Activated naive CD4-positive, alpha-beta T cell (primary cell): ENCODE measurements at regions not wholly inside any gene's neighbourhood (a gene's known extent, or its start where the extent isn't known, plus 50 kb on each side); places are given as distances from the start of the nearest gene placed in this dataset.
A peak's percentile ranks its signal among the peaks of the same experiment; 100 is the strongest.
"Not testable (repeated sequence)": the region's sequence is repeated elsewhere in the genome, so short reads cannot be mapped to it uniquely, and the experiment has no call there.

Experiments used
- DNase-seq, 4 experiments: peaks; one replicate each; lab custom pipeline; 2025; lab: John Stamatoyannopoulos, UW

DNA sequence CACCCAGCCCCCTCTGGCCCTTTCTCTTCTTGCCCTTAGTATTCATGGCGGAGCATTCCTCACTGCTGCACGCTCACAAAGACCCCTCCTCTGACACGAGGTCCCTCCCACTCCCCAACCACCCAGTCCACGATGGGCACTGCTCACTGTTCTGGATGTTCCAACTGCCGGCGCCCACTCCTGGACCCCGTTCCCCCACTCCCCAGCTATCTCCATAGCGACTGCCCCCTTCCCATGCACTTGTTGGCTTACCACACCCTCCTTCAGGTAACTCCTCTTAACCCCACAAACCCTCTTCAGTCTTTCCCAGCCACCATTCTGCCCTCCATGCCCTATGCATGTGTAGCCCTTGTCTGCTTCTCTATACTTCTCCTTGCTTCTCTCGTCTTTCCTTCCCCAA lies 961.5 kb upstream of the DEFB115 start:
- DNase-seq = not testable (repeated sequence)

DNA sequence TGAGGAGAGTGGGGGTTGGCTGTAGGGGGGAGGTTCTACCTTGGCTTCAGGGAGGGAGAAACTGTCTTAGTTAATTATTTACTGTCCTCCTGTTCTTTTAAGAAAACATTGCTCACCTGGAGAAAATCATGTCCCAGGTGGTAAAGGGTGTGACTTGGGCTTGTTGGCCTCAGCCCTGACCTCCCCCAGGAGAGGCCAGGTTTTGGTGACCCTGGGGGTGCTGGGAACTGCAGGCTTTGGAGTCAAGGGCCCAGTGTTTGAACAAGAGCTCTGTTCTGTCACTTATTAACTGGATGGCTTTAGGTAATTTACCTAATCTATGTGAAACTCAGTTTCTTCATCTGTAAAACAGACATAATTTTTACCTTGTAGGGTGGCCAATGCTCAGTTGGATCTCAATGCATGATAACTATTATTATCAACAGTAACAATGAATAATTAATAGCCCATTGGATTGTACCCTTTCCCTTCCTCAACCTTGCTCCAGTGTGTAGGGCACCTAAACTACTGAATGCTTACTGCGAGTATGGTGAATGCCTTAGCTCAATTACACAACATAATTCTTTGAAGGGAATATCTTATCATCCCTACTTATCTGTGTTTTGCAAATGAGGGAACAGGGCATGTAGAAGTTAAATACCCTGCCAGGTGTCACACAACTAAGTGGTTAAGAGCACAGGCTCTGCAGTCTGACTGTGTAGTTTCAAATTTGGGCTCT lies 959.4 kb upstream of the DEFB115 start:
- not testable (repeated sequence) for DNase-seq

DNA sequence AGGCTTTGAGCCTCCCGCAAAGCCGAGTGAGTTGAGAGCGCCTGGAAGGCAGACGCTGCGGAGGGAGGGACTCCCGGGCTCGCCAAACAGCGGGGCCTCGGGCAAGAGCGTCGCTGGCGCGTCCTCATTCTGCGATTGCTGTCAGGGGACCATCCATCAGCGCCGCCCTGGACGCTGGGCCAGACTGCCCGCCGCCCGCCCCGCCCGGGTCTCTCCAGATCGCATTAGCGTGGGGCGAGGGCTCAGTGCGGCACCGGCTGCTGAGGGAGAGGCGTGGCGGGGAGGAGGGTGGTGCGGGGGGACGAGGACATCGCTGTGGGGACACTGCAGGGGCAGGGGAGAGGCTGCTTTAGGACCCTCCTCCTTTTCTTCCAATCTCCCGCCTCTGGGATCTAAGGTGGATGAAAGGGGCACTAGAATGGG lies 957.2 kb upstream of the DEFB115 start:
- not testable (repeated sequence) for DNase-seq

DNA sequence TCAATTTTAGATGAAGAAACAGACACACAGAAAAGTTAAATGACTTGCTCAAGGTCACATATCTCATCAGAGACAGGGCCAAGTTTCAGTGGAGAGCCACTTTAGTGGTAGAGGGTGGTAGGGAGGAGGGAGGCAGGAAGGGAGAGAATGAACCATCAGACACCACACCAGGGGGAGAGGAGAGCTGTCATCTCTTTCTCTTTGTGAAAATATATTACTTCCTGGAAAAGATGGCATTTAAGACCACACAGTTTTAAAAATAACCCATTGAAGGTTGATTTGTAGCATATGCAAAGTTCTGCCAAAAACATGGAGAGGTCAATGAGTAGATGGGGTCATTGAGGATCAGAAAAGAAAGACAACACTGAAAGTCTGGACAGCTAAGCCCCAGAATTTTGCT lies 954.7 kb upstream of the DEFB115 start:
- DNase-seq = not testable (repeated sequence)

DNA sequence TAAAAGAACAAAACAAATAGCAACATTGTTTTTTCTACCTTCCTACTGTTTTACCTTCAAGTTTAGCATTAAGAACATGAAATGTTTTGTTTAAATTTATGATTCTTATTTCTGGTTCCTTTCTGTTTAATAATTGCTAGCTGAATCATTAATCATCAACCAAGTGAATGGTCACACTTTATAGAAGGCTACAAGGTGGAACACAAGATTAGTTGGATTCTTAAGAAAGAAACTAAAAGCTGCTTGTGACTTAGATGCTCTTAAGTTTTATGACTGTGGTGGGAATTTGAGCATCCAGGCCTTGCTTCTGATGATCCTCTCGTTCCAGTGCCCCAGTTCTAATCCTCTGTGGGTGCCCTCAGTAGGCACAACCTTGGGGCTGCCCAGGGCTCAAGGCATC lies 947.5 kb upstream of the DEFB115 start:
- not testable (repeated sequence) for DNase-seq

DNA sequence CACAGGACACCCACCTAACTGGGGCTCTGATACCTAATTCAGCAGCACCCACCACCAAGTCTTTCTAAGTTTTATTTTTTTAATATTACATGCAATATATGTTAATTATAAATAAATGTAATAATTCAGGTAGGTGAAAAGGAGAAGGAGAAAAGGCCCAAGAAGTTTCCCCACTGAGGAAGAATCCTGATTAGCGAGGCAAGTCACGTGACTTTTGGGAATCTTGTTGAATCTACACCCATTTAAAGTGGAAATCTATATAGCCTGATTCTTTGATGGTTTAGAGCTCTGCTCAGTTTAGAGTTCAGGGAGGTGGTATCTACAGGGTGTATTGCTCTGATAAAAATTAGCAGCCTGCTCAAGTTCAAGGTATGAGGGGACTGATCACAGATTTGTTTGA lies 947.1 kb upstream of the DEFB115 start:
- not testable (repeated sequence) for DNase-seq

DNA sequence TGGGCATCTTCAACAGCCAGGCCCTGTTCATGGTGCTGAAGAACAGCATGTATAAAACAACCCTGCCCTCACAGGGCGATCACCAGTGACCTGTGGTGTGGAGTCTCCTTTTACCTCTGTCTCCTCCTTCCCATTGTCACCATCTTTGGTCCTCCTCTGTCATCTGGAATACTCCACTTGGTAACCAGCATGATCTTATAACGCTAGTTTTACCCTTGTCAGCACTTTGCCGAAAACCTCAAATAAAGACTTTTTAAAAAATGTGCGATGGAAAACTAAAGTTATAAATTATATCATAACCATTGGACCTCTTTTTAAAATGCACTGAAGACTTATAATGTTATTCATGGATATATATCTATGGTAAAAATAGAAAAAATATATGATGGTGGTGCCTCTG lies 945.2 kb upstream of the DEFB115 start:
- DNase-seq = not testable (repeated sequence)

DNA sequence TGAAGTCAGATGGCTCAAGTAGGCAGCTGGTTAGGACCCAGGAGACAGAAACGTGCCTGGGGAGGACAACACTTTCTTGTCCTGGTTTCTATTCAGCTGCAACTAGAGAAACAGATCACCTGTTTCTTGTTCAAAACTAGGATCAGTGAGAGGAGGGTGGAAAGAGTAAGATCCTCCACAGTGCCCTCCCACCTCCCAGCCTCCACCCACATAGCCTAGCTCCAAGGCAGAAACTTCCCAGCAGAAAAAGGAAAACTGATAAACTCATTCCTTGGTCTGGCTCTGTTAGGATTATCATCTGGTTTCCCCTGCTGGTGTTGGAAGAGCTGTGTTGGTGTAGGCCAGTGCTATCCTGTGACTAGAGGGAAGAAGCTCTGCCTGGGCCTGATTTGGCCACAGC lies 943.8 kb upstream of the DEFB115 start:
- not testable (repeated sequence) for DNase-seq

DNA sequence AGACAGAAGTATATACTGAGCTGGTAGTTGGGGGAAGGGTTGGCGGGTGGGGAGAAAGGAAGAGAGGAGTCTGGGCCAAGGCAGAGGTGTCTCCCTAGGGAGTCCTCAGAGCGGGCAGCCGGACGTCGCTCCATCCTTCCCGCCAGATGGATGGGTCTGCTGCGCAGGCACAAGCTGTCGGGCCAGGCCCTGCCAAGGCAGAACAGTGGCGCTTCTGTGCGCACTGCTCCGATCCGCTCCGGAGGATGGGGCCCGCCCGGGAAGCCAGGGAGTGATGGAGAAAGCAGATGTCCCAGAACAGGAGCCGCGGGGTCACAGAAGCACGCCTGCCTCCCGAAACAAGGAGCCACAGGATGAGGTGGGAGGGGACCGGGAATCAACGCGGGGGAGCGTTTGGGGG lies 941.4 kb upstream of the DEFB115 start:
- not testable (repeated sequence) for DNase-seq

DNA sequence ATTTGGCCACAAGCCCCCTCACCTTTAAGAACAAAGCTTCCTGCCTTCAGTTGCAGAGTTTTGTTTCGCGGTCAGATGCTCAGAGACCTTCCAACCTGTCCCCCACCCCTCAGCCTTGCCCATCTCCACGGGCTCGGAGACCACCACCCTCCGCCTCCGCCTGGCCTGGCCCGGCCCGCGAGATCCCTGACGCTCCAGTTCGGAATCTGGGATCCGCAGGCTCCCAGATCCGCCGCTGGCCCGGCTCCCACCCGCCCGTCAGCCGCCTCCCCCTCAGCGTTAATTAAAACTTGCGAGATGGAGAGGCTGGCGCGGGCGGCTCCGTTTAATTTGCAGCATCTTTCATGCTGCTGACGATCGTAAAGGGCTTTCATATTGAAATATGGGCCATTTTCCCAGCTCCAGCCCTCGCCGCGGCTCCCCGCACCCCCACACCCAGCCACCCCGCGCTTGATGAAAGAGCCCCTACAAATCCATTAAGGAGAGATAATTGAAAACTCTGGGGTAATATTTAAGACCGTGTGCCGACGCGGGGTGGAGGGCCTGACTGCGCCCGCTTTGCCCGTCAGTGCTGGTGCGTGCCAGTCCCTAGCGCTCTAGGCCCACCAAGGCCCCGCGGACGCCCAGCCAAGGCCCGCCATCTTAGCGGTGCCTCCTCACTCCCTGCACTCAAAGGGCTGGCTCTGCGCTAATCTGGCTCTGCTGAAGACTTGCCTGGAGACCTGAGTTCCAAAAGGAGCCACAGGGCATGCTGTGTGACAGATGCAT lies 940.7 kb upstream of the DEFB115 start:
- not testable (repeated sequence) for DNase-seq

DNA sequence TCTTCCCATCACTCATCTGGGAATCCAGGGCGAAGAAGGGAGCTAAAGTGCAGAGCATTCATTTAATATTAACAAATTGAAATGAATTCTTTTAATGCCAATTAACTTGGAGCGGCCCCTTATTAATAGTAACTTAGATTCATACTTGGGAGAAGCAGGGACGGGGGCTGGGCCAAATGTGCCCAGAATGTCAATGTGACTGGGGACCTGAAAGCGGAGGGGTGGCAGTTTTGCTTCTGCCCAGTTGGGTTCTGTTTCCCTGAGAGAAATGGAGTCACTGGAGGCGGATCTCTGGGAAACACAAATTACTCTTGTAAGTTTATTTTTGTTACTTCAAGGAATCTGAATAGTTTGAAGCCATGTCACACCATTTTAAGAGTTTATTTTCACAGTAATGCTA lies 923.7 kb upstream of the DEFB115 start:
- not testable (repeated sequence) for DNase-seq

DNA sequence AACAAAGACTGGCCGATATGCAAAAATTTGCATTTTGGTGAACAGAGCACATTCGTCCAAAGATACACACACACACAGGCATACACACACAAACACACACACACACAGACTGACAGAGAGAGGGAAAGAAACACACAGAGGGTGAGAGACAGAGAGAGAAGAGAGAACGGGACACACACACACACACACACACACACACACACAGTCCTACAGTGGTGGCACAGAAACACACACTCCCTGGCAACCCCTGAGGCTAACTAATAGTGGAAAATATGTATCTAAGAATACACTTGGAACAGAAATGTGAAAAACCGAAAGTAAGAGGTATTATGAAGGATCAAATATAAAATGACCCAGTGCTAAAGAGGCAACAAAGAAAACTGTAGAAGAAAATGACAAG lies 919.9 kb upstream of the DEFB115 start:
- not testable (repeated sequence) for DNase-seq

DNA sequence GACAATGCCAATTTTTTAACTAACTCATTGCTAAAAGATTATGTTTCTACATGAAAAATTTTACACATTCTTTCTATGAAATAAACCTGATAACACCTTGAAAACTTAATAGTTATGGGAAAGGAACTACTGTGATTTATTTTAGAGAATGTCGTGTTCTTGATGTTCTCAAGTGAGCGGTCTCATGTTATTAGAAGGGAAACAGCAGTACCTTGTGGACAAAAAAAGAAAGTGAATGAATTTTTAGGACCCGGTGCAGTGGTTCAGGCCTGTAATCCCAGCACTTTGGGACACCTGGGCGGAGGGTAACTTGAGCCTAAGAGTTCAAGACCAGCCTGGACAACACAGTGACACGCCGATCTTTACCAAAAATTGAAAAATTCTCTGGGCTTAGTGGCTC lies 908.5 kb upstream of the DEFB115 start:
- DNase-seq = not testable (repeated sequence)

DNA sequence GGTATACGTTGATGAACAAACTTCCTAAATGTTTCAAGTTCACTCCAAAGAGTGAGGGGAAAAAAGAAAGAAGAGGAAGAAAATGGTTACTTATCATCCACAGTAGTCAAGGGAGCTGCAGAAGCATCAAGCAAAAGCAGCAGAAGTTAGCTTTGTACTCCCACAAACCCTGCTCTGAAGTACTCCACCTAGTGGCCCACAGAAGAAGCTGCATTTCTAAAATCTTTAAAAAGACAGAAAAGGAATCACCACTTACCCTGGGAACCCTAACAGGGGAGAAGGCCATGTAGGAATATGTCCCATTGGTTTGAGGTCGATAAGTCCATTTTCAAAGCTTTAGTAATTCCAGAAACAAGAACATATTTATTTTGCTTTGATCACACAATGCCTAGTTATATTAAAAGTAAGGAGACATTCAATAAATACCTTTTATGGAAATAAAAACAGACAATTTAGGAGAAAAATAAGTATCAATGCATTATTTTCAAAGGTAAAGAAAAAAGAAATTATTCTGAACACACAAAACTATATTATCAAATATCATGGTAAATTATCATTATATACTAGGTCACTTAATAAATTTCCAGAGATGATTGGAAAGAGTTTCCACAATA lies 900.5 kb upstream of the DEFB115 start:
- not testable (repeated sequence) for DNase-seq

DNA sequence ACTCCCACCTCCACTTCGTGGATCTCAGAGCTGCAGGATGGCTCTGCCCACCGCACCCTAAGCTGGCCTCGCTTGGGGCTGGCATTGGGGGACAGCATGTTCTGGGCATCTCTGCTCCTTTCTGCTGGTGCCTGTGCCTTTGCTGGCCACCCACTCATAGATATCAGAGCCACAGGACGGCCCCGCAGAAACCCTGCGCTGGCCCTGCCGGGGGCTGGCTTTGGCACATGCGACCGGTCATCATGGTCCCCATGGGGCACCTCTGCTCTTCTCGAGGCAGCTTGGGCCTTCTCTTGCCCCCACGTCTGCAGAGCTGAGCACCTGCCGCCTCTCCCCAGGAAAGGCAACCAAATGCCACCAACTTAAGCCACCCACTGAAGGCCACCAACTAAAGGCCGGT lies 895.7 kb upstream of the DEFB115 start:
- DNase-seq = not testable (repeated sequence)

DNA sequence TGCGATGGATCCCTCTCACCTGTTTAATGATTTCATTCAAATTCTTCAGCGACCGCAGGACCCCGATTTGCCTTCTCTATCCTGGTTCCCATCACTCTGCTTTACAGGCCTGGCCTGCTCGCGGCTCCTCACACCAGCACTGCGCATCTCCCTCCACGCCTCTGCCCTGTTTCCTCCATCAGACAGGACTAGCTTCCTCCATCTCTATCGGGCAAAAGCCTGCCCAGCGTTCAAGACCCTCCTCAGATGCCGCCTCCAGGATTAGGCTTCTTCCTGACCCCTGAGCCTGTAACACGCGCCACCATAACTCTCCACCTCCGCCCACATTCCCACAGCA lies 881.1 kb upstream of the DEFB115 start:
- DNase-seq = not testable (repeated sequence)

DNA sequence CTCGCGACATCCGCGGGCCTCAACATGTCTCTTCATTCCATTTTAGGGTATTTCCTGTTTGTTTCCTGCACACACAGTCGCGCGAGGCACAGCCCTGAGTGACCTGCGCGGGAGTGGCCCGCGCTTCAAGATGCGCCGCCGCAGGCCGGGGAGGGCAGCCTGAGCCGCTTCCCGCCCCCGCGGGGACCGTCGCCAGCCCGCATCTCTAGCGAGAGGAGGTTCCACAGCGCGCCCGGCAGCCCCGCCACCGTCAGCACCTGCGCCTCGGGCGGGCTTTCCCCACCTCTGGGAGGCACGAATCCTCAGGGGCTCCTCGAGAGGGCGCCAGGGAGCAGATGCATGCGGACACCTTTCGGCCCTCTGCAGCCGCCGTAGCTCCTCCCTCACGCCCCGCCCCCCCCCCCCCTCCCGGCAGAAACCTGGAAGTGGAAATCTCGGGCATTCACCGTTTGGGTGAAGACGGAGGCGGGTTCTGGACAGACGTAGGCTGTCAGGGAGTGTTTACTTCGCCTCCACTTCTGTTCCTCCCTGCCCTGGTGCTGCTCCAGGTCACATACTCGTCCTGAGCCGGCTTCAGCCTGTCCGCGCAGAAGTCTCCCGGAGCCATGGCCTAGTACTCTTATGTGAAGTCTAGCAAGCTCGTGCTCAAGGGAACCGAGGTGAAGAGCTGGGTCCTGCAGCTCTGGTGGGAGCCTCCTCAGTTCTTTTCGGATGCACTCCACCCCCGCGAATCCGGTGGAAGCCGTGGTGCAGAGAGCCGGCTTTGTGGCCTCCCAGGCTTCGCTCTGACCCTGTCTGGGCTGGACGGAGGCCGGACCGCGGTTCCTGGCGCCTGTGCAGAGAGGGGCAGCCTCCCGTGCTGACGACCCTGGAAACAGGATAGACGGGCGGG lies 880.5 kb upstream of the DEFB115 start:
- DNase-seq = peak; percentile 65 to 80 (median 74)

DNA sequence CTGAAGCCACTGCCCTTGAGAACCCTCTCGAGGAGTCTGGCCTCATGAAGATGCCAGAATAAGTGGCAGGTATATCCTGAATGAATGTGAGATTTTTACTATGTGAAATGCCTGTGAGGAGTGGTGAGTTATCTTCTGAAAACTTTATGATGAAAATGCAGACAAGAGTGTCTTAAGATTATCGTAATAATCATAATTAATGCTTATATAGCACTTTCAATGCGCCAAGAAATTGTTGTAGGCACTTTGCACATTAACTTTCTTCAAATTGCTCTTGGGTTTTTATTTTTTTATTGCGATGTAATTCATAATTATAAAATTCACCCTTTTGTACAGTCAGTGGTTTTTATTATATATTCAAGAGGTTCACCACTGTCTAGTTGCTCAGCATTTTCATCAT lies 879.1 kb upstream of the DEFB115 start:
- not testable (repeated sequence) for DNase-seq

DNA sequence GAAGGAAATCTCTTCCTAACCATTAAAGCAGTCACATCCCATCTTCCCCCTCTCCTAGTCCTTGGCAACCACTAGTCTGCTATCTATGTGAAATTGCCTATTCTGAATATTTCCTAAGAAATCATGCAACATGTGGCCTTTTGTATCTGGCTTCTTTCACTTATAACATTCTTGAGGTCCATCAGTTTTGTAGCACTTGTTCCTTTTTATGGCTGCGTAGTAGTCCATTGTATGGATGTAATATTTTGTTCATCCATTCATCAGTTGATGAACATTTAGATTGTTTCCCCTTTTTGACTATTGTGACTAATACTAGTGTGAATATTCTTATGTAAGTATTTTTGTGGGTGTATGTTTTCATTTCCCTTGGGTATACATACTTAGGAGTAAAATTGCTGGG lies 878.7 kb upstream of the DEFB115 start:
- not testable (repeated sequence) for DNase-seq

DNA sequence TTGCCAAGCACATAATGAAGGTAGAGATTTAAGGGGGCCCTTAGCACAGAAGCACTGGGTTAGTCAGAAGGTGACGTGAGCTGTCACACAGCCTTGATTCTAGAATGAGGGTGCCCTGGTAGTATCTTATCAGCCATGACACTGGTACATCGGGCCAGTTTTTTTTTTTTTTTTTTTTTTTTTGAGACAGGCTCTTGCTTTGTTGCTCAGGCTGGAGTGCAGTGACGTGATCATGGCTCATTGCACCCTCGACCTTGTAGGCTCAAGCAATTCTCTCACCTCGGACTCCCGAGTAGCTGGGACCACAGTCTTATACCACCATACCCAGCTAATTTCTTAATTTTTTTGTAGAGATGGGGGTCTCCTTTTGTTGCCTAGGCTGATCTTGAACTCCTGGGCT lies 872.6 kb upstream of the DEFB115 start:
- not testable (repeated sequence) for DNase-seq

DNA sequence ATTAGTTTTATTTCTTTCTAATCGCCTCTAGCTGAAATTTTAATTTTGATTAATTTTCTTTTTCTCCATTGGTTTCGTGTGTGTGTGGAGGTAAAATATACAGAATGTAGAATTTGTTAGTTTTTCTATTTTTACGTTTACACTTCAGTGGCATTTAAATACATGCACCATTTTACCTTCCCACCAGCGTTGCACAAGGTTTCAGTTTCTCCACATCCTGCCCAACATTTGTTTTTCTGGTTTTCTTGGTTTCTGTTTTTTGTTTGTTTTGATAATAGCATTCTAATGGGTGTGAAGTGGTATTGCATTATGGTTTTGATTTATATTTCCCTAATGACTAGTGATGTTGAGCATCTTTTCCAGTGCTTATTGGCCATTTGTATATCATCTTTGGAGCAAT lies 871.4 kb upstream of the DEFB115 start:
- not testable (repeated sequence) for DNase-seq

DNA sequence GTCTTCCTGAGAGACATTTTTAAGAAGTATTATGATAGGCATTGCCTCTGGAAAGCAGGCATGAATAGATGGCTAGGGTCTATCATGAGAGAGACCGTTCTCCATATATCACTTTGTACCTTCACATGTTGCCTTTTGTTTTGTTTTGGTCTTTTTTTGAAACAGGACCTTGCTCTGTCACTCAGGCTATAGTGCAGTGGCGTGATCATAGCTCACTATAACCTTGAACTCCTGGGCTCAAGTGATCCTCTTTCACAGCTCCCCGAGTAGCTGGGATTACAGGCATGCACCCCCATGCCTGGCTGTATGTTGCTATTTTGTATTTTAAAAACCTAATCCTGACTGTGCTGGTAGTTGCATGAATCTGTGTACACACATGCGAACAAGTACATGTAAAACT lies 869.6 kb upstream of the DEFB115 start:
- not testable (repeated sequence) for DNase-seq
